ENCODE measurements at regions not wholly inside any gene's neighbourhood (a gene's known extent, or its start where the extent isn't known, plus 50 kb on each side); places are given as distances from the start of the nearest gene placed in this dataset.

DNA sequence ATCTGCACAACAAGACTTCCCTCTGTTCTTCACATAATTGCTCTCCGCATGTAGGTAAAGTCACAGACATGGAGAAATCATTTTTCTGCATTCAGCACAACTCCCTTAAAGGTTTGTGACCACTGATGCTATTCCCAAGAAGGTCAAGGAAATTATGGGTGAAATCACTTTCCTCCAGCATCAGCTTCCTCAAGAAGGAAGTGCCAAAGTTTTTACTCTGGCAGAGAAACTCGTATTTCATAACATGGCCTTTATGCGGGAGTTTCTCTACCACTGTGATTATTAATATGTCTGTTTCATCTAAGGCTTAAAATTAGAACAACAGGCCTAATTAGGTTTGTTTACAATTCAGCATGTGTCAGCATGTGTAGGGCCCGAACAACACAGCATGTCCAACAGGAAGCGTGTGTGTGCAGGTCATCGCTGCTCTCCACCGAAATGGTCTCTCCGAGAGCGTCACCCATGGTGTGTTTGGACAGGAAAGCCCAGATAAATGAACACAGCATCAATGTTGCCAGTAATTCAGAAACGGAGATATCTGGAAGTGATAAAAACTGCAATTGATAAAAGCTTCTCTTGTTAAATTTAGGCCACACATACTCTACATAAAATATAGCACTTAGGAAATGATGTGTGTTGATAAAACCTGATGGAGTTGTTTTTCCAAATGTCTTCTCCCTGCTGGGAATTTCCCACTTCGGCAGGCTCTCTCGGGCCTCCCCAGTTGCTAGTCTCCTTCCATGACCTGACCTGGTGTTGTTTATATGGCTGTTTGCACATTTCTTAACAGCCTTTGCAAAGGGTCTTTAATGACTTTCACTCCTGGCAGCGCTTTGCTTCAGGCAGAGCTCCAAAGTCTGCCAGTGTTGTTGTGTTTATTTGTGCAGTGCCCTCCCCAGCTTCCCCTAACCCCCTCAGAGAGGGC is 265.1 kb upstream of the CEP162 start:
- Histone ChIP-seq H3K27me3 (no peaks in the 10 kb centered on the region), H3K4me1 (ENCODE audit: insufficient read depth) (no peaks in the 10 kb centered on the region), H2AFZ (no peak overlapping the region), H3K4me2 (no peak overlapping the region), H3K36me3 (replicated peaks; ENCODE audit: insufficient read depth, low read depth) (no peaks in the 10 kb centered on the region), H3K9me3 (ENCODE audit: low read depth) (no peaks in the 10 kb centered on the region), H3K9me2 (replicated peaks; ENCODE audit: insufficient read depth) (no peaks in the 10 kb centered on the region), H3K4me3 (no peak overlapping the region), H3K27ac (no peak overlapping the region), H3K79me2 (no peaks in the 10 kb centered on the region), H4K20me1 (ENCODE audit: insufficient read depth, poor library complexity, severe bottlenecking) (no peaks in the 10 kb centered on the region)
- WGBS (ENCODE audit: low lambda C conversion rate, missing lambda C conversion rate) = 66% methylated on average over 13 of the region's 13 CpGs
- TF ChIP-seq EZH2 (IDR thresholded peaks at IDR 0.05; ENCODE audit: borderline replicate concordance) (no peak), EZH2phosphoT487 (IDR thresholded peaks at IDR 0.05; ENCODE audit: low read depth, severe bottlenecking, unreplicated experiment) (no peak)
- TF ChIP-seq, protein P1, sequence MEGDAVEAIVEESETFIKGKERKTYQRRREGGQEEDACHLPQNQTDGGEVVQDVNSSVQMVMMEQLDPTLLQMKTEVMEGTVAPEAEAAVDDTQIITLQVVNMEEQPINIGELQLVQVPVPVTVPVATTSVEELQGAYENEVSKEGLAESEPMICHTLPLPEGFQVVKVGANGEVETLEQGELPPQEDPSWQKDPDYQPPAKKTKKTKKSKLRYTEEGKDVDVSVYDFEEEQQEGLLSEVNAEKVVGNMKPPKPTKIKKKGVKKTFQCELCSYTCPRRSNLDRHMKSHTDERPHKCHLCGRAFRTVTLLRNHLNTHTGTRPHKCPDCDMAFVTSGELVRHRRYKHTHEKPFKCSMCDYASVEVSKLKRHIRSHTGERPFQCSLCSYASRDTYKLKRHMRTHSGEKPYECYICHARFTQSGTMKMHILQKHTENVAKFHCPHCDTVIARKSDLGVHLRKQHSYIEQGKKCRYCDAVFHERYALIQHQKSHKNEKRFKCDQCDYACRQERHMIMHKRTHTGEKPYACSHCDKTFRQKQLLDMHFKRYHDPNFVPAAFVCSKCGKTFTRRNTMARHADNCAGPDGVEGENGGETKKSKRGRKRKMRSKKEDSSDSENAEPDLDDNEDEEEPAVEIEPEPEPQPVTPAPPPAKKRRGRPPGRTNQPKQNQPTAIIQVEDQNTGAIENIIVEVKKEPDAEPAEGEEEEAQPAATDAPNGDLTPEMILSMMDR (IDR thresholded peaks at IDR 0.05; ENCODE audit: poor library complexity) = no peak
- DNase-seq (ENCODE audit: low spot score) = peak; percentile 5

DNA sequence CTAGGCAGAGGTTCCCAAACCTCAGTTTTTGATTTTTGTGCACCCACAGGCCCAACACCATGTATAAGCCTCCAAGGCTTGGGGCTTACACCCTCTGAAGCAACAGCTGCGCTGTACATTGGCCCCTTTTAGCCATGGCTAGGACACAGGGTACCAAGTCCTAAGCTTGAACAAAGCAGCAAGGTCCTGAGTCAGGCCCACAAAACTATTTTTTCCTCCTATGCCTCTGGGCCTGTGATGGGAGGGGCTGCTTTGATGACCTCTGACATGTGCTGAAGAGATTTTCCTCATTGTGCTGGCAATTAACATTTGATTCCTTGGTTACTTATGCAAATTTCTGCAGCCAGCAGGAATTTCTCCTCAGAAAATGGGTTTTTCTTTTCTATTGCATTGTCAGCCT is 262.2 kb upstream of the CEP162 start:
- Histone ChIP-seq H3K4me1 (ENCODE audit: insufficient read depth) (no peaks in the 10 kb centered on the region), H3K27me3 (no peaks in the 10 kb centered on the region), H3K9me3 (ENCODE audit: low read depth) (no peaks in the 10 kb centered on the region), H2AFZ (no peak overlapping the region), H3K4me3 (no peak overlapping the region), H3K4me2 (no peak overlapping the region), H3K36me3 (replicated peaks; ENCODE audit: insufficient read depth, low read depth) (no peaks in the 10 kb centered on the region), H3K79me2 (no peaks in the 10 kb centered on the region), H3K27ac (no peak overlapping the region), H4K20me1 (ENCODE audit: insufficient read depth, poor library complexity, severe bottlenecking) (no peaks in the 10 kb centered on the region), H3K9me2 (replicated peaks; ENCODE audit: insufficient read depth) (no peaks in the 10 kb centered on the region)
- no peak for DNase-seq (ENCODE audit: low spot score)
- TF ChIP-seq EZH2phosphoT487 (IDR thresholded peaks at IDR 0.05; ENCODE audit: low read depth, severe bottlenecking, unreplicated experiment) = no peak
- TF ChIP-seq, protein P1 (IDR thresholded peaks at IDR 0.05; ENCODE audit: poor library complexity) = no peak
- no peak for TF ChIP-seq EZH2 (IDR thresholded peaks at IDR 0.05; ENCODE audit: borderline replicate concordance)
- WGBS (ENCODE audit: low lambda C conversion rate, missing lambda C conversion rate) = 78% methylated on average over 1 of the region's 1 CpG

DNA sequence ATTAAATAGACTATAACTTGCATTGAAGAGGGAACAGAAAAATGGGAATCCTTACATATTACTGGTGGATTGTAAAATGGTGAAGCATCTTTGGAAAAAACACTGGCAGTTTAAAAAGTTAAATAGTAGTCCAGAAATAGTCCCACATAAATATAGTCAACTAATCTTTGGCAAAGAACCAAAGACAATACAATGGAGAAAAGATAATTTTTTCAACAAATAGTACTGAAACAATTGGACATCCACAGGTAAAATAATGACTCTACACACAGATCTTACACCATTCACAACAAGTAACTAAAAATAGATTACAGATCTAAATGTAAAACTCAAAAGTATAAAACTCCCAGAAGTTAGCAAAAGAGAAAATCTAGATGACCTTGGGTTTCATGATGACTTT is 259.1 kb upstream of the CEP162 start:
- DNase-seq (ENCODE audit: low spot score) = no peak
- H2AFZ ChIP-seq = no peak overlapping the region
- TF ChIP-seq, protein P1 (IDR thresholded peaks at IDR 0.05; ENCODE audit: poor library complexity) = no peak
- TF ChIP-seq EZH2phosphoT487 (IDR thresholded peaks at IDR 0.05; ENCODE audit: low read depth, severe bottlenecking, unreplicated experiment) = no peak
- no peak for TF ChIP-seq EZH2 (IDR thresholded peaks at IDR 0.05; ENCODE audit: borderline replicate concordance)
- H3K9me2 ChIP-seq (replicated peaks; ENCODE audit: insufficient read depth) = no peaks in the 10 kb centered on the region
- no peaks in the 10 kb centered on the region for H3K36me3 ChIP-seq (replicated peaks; ENCODE audit: insufficient read depth, low read depth)
- H3K4me1 ChIP-seq (ENCODE audit: insufficient read depth) = no peaks in the 10 kb centered on the region
- H3K27ac ChIP-seq = no peak overlapping the region
- no peak overlapping the region for H3K4me3 ChIP-seq
- H4K20me1 ChIP-seq (ENCODE audit: insufficient read depth, poor library complexity, severe bottlenecking) = no peaks in the 10 kb centered on the region
- no peaks in the 10 kb centered on the region for H3K27me3 ChIP-seq
- no peaks in the 10 kb centered on the region for H3K79me2 ChIP-seq
- H3K4me2 ChIP-seq = no peak overlapping the region
- no peaks in the 10 kb centered on the region for H3K9me3 ChIP-seq (ENCODE audit: low read depth)

All from hepatocyte (in vitro differentiated cells).